Heart left ventricle (tissue), 13 donors: ENCODE measurements at regions not wholly inside any gene's neighbourhood (a gene's known extent, or its start where the extent isn't known, plus 50 kb on each side); places are given as distances from the start of the nearest gene placed in this dataset.

Experiments
- POLR2A ChIP-seq, 2 donors: fragments of 450-650 bp; IDR thresholded peaks; one replicate each; pipeline ENCODE4 v1.6.1; 2017; ENCODE audit warnings: antibody characterized with exemption in 2 of 2, mild to moderate bottlenecking in 2 of 2, moderate library complexity in 2 of 2
- TF ChIP-seq, protein P1 (sequence below), 12 donors: fragments of 200-600 bp; sonication (generic) in 4 of 12; IDR thresholded peaks; one replicate each; pipeline versions ENCODE4 v1.5.0 to v1.8.0; 2018 to 2022; ENCODE audit warnings: antibody characterized with exemption in 12 of 12, mild to moderate bottlenecking in 5 of 12
- donor health status: ischemic (EF 13 %, LVEDD 7.1; RV severe dilation, severe dysfunction).
- donor health status: DM: no; HTN: yes; CAD: no.
- donor health status: DM: no; HTN: no; CAD: no.
- donor health status: ischemic (EF 25% LVEDD 6.9; RV normal size, moderate dysfunction).
- donor health status: ischemic (EF 25% LVEDD 5.7; RV mildly dilated, moderate dysfunction).
- donor health status: ischemic (EF 35%, LVEDD 5.7; RV mildly dilated, moderate dysfunction).
- donor health status: nonischemic (EF 11% LVEDD 7.7; RV severe dilation, severe dysfunction).
- donor health status: DM: yes; HTN: yes; CAD: no.
- donor health status: PGD.
- donor health status: ischemic (EF 29% LVEDD 5.4; RV normal size, mild dysfunction).
- donor health status: nonischemic (EF 23%, LVEDD 6.1; RV moderate dilation, normal function).

DNA sequence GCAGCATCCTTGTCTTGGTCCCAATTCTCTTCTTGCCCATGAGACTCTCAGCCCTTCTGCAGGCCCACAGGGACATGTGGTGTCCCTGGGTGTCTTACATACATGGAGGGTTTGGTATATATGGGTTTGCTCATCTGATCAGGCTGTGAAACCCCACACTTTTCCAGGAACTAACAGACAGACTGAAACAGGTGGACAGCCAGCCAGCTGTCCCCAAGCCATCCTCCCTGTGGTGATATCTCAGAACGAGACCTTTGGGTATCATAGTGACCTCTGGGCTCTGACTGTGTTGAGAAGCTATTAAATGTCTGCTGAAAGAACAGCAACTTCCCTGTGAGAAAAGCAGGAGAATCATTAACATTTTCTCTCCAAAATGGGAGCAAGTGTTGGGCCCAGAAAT is 115.5 kb upstream of the PAXBP1 start:
- TF ChIP-seq, protein P1, sequence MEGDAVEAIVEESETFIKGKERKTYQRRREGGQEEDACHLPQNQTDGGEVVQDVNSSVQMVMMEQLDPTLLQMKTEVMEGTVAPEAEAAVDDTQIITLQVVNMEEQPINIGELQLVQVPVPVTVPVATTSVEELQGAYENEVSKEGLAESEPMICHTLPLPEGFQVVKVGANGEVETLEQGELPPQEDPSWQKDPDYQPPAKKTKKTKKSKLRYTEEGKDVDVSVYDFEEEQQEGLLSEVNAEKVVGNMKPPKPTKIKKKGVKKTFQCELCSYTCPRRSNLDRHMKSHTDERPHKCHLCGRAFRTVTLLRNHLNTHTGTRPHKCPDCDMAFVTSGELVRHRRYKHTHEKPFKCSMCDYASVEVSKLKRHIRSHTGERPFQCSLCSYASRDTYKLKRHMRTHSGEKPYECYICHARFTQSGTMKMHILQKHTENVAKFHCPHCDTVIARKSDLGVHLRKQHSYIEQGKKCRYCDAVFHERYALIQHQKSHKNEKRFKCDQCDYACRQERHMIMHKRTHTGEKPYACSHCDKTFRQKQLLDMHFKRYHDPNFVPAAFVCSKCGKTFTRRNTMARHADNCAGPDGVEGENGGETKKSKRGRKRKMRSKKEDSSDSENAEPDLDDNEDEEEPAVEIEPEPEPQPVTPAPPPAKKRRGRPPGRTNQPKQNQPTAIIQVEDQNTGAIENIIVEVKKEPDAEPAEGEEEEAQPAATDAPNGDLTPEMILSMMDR (IDR thresholded peaks at IDR 0.05): no peak
- no peak for TF ChIP-seq POLR2A (IDR thresholded peaks at IDR 0.05)
